Stimulated activated CD4-positive, alpha-beta T cell treated with anti-CD3 and anti-CD28 coated beads, TNF-alpha, amount 100 ng/mL, for 24 hours (primary cell): ENCODE measurements at regions not wholly inside any gene's neighbourhood (a gene's known extent, or its start where the extent isn't known, plus 50 kb on each side); places are given as distances from the start of the nearest gene placed in this dataset.

Experiments used
- DNase-seq, 3 experiments: peaks; one replicate each; pipeline ENCODE4 v3.0.0-alpha.2; 2020; ENCODE audit warnings: low read depth in 3 of 3

GRCh38 chr6:20024978-20025377 lies 187.3 kb downstream of the MBOAT1 start:
- DNase-seq, result no peak

DNA sequence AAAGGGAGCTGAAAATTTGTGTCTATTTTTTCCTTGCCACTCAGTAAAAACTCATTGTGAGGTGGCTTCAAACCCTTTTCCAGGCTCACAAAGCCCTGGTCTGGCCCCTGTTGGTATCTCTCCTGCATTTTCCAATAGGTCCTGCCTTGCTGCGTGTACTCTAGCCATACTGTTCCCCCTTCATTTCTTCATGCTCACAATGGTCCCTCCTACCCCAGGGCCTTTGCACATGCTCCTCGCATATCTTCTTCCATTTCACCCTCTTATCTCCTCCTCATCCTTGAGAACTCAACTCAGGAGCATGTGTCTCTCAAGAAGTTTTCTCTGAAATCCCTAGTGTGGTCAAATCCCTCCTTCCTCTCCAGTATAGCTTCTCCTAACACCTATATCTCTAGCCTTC lies 186.6 kb downstream of the MBOAT1 start:
- DNase-seq, result no peak

- DNase-seq, result no peak
Observed at GRCh38 chr6:20028143-20028542, 184.1 kb downstream of the MBOAT1 start.

GRCh38 chr6:20028562-20028961 lies 183.7 kb downstream of the MBOAT1 start:
- no peak for DNase-seq

DNA sequence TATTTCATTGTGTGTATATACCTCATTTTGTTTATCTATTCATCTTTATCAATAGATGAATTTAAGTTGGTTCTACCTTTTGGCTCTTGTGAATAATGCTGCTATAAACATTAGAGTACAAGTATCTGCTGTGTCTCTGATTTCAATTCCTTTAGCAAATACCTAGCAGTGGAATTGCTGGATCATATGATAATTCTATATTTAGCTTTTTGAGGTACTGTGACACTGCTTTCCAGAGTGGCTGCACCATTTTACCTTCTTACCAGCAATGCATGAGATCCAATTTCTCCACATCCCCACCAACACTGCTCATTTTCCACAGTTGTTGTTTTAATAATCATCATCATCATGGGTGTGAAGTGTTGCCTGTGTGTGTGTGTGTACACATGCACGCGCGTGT lies 182.3 kb downstream of the MBOAT1 start:
- DNase-seq, result no peak

DNA sequence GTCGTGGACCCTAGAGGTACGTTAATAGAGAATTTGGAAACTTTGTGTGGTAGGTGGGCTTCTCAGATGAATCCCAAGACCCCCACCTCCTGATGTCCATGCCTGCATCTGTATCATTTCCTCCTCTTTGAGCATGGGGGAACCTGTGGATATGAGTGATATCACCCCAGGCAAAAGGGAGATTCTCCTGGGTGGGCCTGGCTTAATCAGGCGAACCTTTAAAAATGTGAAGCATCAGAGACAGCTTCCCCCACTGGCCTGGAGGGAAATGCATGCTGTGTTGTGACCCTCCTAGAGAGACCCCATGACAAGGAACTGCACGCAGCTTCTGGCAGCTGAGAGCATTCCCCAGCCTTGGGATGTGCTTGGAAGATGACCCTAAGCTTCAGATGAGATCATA lies 180.9 kb downstream of the MBOAT1 start:
- DNase-seq, result no peak

- no peak for DNase-seq
Observed at GRCh38 chr6:20033697-20034407, 178.4 kb downstream of the MBOAT1 start.

DNA sequence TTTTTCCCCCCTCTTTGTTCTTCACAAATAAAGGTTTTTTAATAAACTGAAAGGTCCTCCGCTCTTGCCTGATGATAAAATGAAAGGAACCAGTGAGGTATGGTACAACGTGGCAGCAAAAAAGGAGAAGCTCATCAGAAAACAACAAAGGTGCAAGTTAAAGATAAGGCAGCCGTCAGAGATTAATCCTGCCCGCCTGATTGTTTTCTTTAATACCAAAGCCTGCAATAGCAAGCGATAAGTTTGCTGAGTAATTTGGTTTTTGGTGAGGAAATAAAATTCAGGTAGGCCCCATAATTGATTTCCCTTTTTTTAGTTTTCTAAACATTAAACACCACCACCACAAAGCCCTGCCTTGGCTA lies 177.9 kb downstream of the MBOAT1 start:
- DNase-seq, result no peak

DNA sequence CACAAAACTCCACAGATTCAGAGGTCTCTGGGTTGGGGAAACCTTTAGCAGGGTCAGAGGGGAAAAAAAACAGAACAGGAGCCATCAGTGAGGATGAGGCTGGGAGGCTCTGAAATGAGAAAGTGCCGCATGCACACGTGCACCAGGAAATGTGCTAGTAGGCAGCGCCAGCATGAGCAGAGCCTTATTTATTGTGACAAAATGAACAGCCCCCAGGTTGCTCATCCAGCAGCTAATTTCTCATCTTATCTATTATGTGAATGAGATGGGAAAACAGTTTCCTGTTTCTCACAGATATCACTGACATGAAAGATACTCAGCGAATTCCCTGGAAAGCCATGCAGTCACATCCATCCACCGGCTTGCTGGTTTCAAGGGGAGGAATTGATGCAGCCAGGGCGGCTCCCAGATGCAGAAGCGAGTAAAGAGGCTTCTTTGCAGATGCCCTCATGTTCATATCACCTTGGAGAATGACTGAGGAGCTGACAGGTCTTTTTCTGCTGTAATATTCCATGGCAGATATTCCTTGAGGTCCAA lies 176.1 kb downstream of the MBOAT1 start:
- DNase-seq, result no peak

DNA sequence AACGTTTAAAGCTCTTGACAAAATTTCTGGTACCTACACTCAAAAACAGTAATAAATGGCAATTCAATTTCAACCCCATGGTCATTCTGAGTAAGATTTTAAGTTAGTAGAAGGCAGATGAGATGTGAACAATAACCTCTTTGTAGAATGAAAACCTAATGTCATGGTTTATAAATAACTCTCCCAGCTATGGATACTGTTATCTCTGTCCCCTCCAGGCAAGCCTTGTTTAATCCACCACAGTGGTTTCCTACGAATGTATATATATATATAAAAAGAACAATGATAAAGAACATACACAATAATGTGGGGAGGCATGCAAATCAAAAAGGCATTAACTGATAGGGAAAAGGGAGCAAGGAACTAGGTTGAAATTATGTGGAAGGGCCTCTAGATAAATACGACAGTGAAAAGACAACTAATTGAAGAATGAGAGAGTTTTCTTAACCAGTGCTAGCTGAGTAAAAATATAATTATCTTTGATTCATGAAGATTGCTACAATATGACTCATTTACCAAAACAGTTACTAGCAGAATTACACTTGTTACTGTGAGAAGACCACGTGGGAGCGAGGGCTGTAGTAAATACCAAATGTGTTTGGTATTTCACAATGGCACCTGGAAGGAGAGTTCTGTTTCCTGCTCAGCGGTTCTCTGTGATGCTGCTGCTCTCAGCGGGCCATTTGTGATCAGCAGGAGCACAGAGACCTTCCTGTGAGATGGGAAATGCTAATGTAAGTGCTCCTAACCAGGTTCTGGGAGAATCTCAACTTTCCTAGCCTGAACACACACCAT lies 173.7 kb downstream of the MBOAT1 start:
- DNase-seq, result no peak

- no peak for DNase-seq
Observed at GRCh38 chr6:20044883-20045282, 167.4 kb downstream of the MBOAT1 start.
